ENCODE measurements at regions not wholly inside any gene's neighbourhood (a gene's known extent, or its start where the extent isn't known, plus 50 kb on each side); places are given as distances from the start of the nearest gene placed in this dataset.

GRCh38 chr18:32607816-32608215 is 137.1 kb upstream of the GAREM1 start:
- CTCF ChIA-PET = no interaction called here
- no peak for TF ChIP-seq CTBP1 (IDR thresholded peaks at IDR 0.05; ENCODE audit: borderline replicate concordance)
- DNase-seq (ENCODE audit: extremely low spot score) = no peak
- POLR2A ChIA-PET = no interaction called here

GRCh38 chr18:32598144-32598543 is 127.5 kb upstream of the GAREM1 start:
- TF ChIP-seq FOXM1 (IDR thresholded peaks at IDR 0.05; ENCODE audit: borderline replicate concordance) = no peak
- no peak for TF ChIP-seq FOXA1 (IDR thresholded peaks at IDR 0.05)
- no peak for TF ChIP-seq CTBP1 (IDR thresholded peaks at IDR 0.05; ENCODE audit: borderline replicate concordance)
- no peak for TF ChIP-seq LEF1 (IDR thresholded peaks at IDR 0.05; ENCODE audit: borderline replicate concordance)
- no peak for TF ChIP-seq BHLHE40 (IDR thresholded peaks at IDR 0.05; ENCODE audit: borderline replicate concordance)
- no peak for TF ChIP-seq HDGF (IDR thresholded peaks at IDR 0.05; ENCODE audit: borderline replicate concordance)
- TF ChIP-seq ZNF384 (IDR thresholded peaks at IDR 0.05) = no peak
- TF ChIP-seq NFRKB (IDR thresholded peaks at IDR 0.05) = no peak
- TF ChIP-seq FOXK2 (IDR thresholded peaks at IDR 0.05) = no peak
- no peak for TF ChIP-seq L3MBTL2 (conservative IDR thresholded peaks at IDR 0.05)
- no peak for TF ChIP-seq TARDBP (IDR thresholded peaks at IDR 0.05)
- no peak for TF ChIP-seq ARNT (IDR thresholded peaks at IDR 0.05)
- no peak for TF ChIP-seq ELF4 (IDR thresholded peaks at IDR 0.05)
- no peak for TF ChIP-seq SUZ12 (IDR thresholded peaks at IDR 0.05)
- TF ChIP-seq, protein P1, sequence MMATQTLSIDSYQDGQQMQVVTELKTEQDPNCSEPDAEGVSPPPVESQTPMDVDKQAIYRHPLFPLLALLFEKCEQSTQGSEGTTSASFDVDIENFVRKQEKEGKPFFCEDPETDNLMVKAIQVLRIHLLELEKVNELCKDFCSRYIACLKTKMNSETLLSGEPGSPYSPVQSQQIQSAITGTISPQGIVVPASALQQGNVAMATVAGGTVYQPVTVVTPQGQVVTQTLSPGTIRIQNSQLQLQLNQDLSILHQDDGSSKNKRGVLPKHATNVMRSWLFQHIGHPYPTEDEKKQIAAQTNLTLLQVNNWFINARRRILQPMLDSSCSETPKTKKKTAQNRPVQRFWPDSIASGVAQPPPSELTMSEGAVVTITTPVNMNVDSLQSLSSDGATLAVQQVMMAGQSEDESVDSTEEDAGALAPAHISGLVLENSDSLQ (IDR thresholded peaks at IDR 0.05) = no peak
- no peak for TF ChIP-seq SP1 (IDR thresholded peaks at IDR 0.05)
- CTCF ChIA-PET = interaction anchor here (0.8 kb wide), 1 partner anchor 13 kb away, joined by 11 read pairs; no protein-coding TSS in a partner anchor
- no peak for DNase-seq (ENCODE audit: extremely low spot score)
- POLR2A ChIA-PET = no interaction called here

- ChIA-PET CTCF (interaction anchor here (1.2 to 1.5 kb wide), 2 partner anchors 20 to 251 kb away, joined by 3 to 4 read pairs; no protein-coding TSS in a partner anchor), POLR2A (interaction anchor here (0.6 kb wide), 1 partner anchor 9 kb away, joined by 3 read pairs; no protein-coding TSS in a partner anchor)
- DNase-seq (ENCODE audit: extremely low spot score) = no peak
- TF ChIP-seq FOXM1 (IDR thresholded peaks at IDR 0.05; ENCODE audit: borderline replicate concordance) (no peak), CTBP1 (IDR thresholded peaks at IDR 0.05; ENCODE audit: borderline replicate concordance) (no peak), FOXK2 (IDR thresholded peaks at IDR 0.05) (no peak), FOXA1 (IDR thresholded peaks at IDR 0.05) (no peak), ARNT (IDR thresholded peaks at IDR 0.05) (no peak), BHLHE40 (IDR thresholded peaks at IDR 0.05; ENCODE audit: borderline replicate concordance) (no peak), SUZ12 (IDR thresholded peaks at IDR 0.05) (no peak), TARDBP (IDR thresholded peaks at IDR 0.05) (no peak), LEF1 (IDR thresholded peaks at IDR 0.05; ENCODE audit: borderline replicate concordance) (no peak), ELF4 (IDR thresholded peaks at IDR 0.05) (no peak), L3MBTL2 (conservative IDR thresholded peaks at IDR 0.05) (no peak), NFRKB (IDR thresholded peaks at IDR 0.05) (no peak), ZNF384 (IDR thresholded peaks at IDR 0.05) (no peak), SP1 (IDR thresholded peaks at IDR 0.05) (no peak), HDGF (IDR thresholded peaks at IDR 0.05; ENCODE audit: borderline replicate concordance) (no peak)
- TF ChIP-seq, protein P1 (IDR thresholded peaks at IDR 0.05) = no peak
Observed at GRCh38 chr18:32596501-32596900, 125.8 kb upstream of the GAREM1 start.

GRCh38 chr18:32595832-32596231 is 125.2 kb upstream of the GAREM1 start:
- DNase-seq (ENCODE audit: extremely low spot score) = no peak
- ChIA-PET CTCF (interaction anchor here (1.2 to 1.5 kb wide), 2 partner anchors 19 to 252 kb away, joined by 3 to 4 read pairs; no protein-coding TSS in a partner anchor), POLR2A (no interaction called here)
- TF ChIP-seq ELF4 (IDR thresholded peaks at IDR 0.05) (no peak), SP1 (IDR thresholded peaks at IDR 0.05) (no peak), SUZ12 (IDR thresholded peaks at IDR 0.05) (no peak)

GRCh38 chr18:32588191-32588590 is 117.5 kb upstream of the GAREM1 start:
- DNase-seq (ENCODE audit: extremely low spot score) = no peak
- ChIA-PET POLR2A (no interaction called here), CTCF (no interaction called here)
- TF ChIP-seq HDGF (IDR thresholded peaks at IDR 0.05; ENCODE audit: borderline replicate concordance) = no peak
- TF ChIP-seq BHLHE40 (IDR thresholded peaks at IDR 0.05; ENCODE audit: borderline replicate concordance) = no peak
- TF ChIP-seq CTBP1 (IDR thresholded peaks at IDR 0.05; ENCODE audit: borderline replicate concordance) = no peak
- TF ChIP-seq SP1 (IDR thresholded peaks at IDR 0.05) = no peak
- no peak for TF ChIP-seq ZNF384 (IDR thresholded peaks at IDR 0.05)
- no peak for TF ChIP-seq ELF4 (IDR thresholded peaks at IDR 0.05)
- TF ChIP-seq FOXA1 (IDR thresholded peaks at IDR 0.05) = no peak
- TF ChIP-seq NFRKB (IDR thresholded peaks at IDR 0.05) = no peak
- no peak for TF ChIP-seq LEF1 (IDR thresholded peaks at IDR 0.05; ENCODE audit: borderline replicate concordance)
- TF ChIP-seq, protein P1 (IDR thresholded peaks at IDR 0.05) = no peak
- TF ChIP-seq ARNT (IDR thresholded peaks at IDR 0.05) = no peak
- no peak for TF ChIP-seq FOXK2 (IDR thresholded peaks at IDR 0.05)
- no peak for TF ChIP-seq FOXM1 (IDR thresholded peaks at IDR 0.05; ENCODE audit: borderline replicate concordance)
- TF ChIP-seq TARDBP (IDR thresholded peaks at IDR 0.05) = no peak
- TF ChIP-seq SUZ12 (IDR thresholded peaks at IDR 0.05) = no peak
- TF ChIP-seq L3MBTL2 (conservative IDR thresholded peaks at IDR 0.05) = no peak

DNA sequence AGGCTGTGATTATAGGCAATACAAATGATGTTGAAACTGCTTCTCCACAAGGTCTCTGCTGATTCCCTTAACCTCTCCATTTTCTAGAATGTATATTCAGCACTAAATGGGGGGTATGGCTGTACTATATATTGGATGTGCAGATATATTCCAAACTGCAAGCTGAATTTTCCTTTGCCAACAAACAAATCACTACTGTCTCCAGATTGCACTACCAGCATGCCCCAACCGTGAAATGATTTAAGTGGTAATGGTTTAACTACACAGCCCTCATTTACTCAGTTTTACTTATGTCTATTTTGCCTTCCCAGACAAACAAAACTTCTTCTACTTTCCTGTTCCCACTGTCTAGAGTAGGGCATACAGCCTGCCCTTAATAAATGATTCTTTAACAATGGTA is 112.7 kb upstream of the GAREM1 start:
- CTCF ChIA-PET = no interaction called here
- POLR2A ChIA-PET = no interaction called here
- no peak for DNase-seq (ENCODE audit: extremely low spot score)

More for the DNA sequence above, 112.7 kb upstream of the GAREM1 start:
- no peak for TF ChIP-seq LEF1 (IDR thresholded peaks at IDR 0.05; ENCODE audit: borderline replicate concordance)
- TF ChIP-seq FOXM1 (IDR thresholded peaks at IDR 0.05; ENCODE audit: borderline replicate concordance) = no peak
- TF ChIP-seq SP1 (IDR thresholded peaks at IDR 0.05) = no peak
- no peak for TF ChIP-seq ZNF384 (IDR thresholded peaks at IDR 0.05)
- no peak for TF ChIP-seq FOXA1 (IDR thresholded peaks at IDR 0.05)
- TF ChIP-seq L3MBTL2 (conservative IDR thresholded peaks at IDR 0.05) = no peak
- no peak for TF ChIP-seq BHLHE40 (IDR thresholded peaks at IDR 0.05; ENCODE audit: borderline replicate concordance)
- TF ChIP-seq TARDBP (IDR thresholded peaks at IDR 0.05) = no peak
- TF ChIP-seq ARNT (IDR thresholded peaks at IDR 0.05) = no peak
